ENCODE measurements at regions not wholly inside any gene's neighbourhood (a gene's known extent, or its start where the extent isn't known, plus 50 kb on each side); places are given as distances from the start of the nearest gene placed in this dataset.

DNA sequence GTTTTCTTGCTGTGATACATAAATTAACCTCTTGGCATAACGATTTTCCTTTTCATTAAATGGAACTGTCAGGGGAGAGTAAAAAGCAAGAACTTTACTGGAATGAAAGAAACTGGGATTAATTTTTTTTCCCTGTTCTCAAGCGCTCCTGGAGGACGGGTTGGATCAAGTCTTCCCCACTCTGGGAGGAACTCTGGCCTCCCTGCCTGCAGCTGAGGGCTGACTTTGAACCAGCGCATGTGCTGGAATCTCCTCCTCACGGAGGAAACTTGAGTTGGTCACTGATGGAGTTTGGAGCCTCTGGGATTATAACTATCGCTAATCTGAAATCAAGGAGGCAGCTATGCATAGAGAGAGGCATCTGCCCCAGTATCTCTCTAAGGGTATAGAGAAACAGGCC, 406.4 kb upstream of the TMEM132C start:
- no peak overlapping the region for H3K27ac ChIP-seq (ENCODE audit: poor library complexity, severe bottlenecking)
- ATAC-seq (ENCODE audit: low read depth) = no peak
- H3K36me3 ChIP-seq (ENCODE audit: low read depth) = no peaks in the 10 kb centered on the region
- DNase-seq (ENCODE audit: low spot score) = no peak
- peaks cover 1% of the 10 kb centered on the region for H3K9me3 ChIP-seq (ENCODE audit: severe bottlenecking)
- H3K4me3 ChIP-seq (ENCODE audit: severe bottlenecking) = no peak overlapping the region
- no peaks in the 10 kb centered on the region for H3K27me3 ChIP-seq (ENCODE audit: insufficient read depth, poor library complexity, severe bottlenecking)
- TF ChIP-seq, protein P1, sequence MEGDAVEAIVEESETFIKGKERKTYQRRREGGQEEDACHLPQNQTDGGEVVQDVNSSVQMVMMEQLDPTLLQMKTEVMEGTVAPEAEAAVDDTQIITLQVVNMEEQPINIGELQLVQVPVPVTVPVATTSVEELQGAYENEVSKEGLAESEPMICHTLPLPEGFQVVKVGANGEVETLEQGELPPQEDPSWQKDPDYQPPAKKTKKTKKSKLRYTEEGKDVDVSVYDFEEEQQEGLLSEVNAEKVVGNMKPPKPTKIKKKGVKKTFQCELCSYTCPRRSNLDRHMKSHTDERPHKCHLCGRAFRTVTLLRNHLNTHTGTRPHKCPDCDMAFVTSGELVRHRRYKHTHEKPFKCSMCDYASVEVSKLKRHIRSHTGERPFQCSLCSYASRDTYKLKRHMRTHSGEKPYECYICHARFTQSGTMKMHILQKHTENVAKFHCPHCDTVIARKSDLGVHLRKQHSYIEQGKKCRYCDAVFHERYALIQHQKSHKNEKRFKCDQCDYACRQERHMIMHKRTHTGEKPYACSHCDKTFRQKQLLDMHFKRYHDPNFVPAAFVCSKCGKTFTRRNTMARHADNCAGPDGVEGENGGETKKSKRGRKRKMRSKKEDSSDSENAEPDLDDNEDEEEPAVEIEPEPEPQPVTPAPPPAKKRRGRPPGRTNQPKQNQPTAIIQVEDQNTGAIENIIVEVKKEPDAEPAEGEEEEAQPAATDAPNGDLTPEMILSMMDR (IDR thresholded peaks at IDR 0.05; ENCODE audit: poor library complexity, severe bottlenecking) = no peak
- no peaks in the 10 kb centered on the region for H3K4me1 ChIP-seq (ENCODE audit: insufficient read depth, poor library complexity, severe bottlenecking)

DNA sequence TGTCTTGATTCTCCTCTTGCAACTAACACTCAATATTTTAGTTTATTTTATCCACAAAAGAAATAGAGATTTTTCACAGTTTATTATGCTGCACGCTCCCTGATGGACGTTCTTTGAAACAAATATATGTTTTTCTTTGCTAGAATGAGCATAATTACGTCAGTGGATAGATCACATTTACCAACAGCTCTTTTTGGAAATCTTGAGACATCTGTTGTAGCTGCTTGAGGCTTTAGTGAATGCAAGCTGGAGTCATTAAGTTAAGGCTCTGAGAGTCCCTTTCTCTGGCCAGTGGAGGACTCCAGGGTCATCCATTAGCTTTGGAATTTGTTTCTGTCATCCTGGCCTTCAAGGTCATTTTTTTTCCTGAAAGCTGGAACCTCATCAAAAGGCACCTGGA, 405.6 kb upstream of the TMEM132C start:
- no peak overlapping the region for H3K27ac ChIP-seq (ENCODE audit: poor library complexity, severe bottlenecking)
- DNase-seq (ENCODE audit: low spot score) = no peak
- ATAC-seq (ENCODE audit: low read depth) = no peak
- H3K36me3 ChIP-seq (ENCODE audit: low read depth) = no peaks in the 10 kb centered on the region
- TF ChIP-seq, protein P1 (IDR thresholded peaks at IDR 0.05; ENCODE audit: poor library complexity, severe bottlenecking) = no peak
- peaks cover 1% of the 10 kb centered on the region for H3K9me3 ChIP-seq (ENCODE audit: severe bottlenecking)
- no peaks in the 10 kb centered on the region for H3K27me3 ChIP-seq (ENCODE audit: insufficient read depth, poor library complexity, severe bottlenecking)
- H3K4me1 ChIP-seq (ENCODE audit: insufficient read depth, poor library complexity, severe bottlenecking) = no peaks in the 10 kb centered on the region
- H3K4me3 ChIP-seq (ENCODE audit: severe bottlenecking) = no peak overlapping the region

DNA sequence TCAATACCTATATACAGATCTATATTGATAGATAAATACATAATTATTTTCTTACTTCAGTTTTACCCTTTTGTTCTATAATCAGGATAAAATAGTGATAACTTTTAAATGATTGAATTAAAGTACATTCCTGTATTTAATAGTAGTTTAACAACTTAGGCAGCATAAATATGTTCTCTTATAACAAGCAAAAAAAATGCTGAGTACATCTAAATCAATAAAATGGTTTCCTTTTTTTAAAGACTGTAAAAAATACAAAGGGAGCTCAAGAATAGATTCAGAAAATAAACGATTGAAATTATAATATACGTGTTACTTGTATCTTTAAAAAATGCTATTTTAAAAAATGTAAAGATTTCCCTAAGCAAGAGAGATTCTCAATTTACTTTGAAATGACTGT, 393.7 kb upstream of the TMEM132C start:
- TF ChIP-seq, protein P1 (IDR thresholded peaks at IDR 0.05; ENCODE audit: poor library complexity, severe bottlenecking) = no peak
- ATAC-seq (ENCODE audit: low read depth) = no peak
- H3K36me3 ChIP-seq (ENCODE audit: low read depth) = no peaks in the 10 kb centered on the region
- H3K9me3 ChIP-seq (ENCODE audit: severe bottlenecking) = no peaks in the 10 kb centered on the region
- H3K4me3 ChIP-seq (ENCODE audit: severe bottlenecking) = no peak overlapping the region
- no peak overlapping the region for H3K27ac ChIP-seq (ENCODE audit: poor library complexity, severe bottlenecking)
- no peaks in the 10 kb centered on the region for H3K27me3 ChIP-seq (ENCODE audit: insufficient read depth, poor library complexity, severe bottlenecking)
- DNase-seq (ENCODE audit: low spot score) = no peak
- no peaks in the 10 kb centered on the region for H3K4me1 ChIP-seq (ENCODE audit: insufficient read depth, poor library complexity, severe bottlenecking)

DNA sequence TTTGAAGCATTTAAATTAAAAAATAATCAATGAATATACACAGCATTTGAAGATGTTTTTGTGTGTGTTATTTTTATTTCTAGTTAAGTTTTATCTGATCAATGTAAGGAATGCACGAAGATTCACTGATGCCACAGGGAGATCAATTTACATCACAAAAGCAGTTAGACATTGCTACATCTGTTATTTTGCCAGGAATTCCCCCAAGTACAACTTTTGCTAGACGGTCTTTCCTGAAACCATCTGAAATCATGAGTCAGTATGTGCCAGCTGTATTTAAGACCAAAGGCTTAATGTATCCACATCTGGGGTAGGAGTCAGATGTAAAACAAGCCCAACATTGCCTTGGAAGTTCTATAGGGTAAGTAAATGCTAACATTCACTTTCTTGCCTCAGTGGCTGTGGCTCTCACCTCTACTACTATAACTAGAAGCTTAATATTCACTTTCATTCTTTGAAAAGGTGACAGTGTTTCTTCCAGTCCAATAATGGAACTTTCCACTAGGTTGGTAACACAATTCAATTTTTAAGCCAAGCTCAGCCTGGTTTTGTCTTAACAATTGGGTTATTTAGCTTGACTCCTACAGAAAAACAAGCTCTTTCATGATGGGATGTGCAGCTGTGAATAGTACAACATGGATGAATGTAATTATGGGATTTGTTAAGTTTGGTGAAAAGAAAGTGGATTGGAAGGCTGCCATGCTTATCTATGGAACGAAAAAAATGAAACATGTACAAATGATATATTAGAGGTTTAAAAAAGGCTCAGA, 385.4 kb upstream of the TMEM132C start:
- Histone ChIP-seq H3K4me3 (ENCODE audit: severe bottlenecking) (no peak overlapping the region), H3K36me3 (ENCODE audit: low read depth) (no peaks in the 10 kb centered on the region), H3K27ac (ENCODE audit: poor library complexity, severe bottlenecking) (no peak overlapping the region), H3K27me3 (ENCODE audit: insufficient read depth, poor library complexity, severe bottlenecking) (no peaks in the 10 kb centered on the region), H3K9me3 (ENCODE audit: severe bottlenecking) (no peaks in the 10 kb centered on the region), H3K4me1 (ENCODE audit: insufficient read depth, poor library complexity, severe bottlenecking) (no peaks in the 10 kb centered on the region)
- ATAC-seq (ENCODE audit: low read depth) (no peak), DNase-seq (ENCODE audit: low spot score) (no peak)
- TF ChIP-seq, protein P1 (IDR thresholded peaks at IDR 0.05; ENCODE audit: poor library complexity, severe bottlenecking) = no peak

DNA sequence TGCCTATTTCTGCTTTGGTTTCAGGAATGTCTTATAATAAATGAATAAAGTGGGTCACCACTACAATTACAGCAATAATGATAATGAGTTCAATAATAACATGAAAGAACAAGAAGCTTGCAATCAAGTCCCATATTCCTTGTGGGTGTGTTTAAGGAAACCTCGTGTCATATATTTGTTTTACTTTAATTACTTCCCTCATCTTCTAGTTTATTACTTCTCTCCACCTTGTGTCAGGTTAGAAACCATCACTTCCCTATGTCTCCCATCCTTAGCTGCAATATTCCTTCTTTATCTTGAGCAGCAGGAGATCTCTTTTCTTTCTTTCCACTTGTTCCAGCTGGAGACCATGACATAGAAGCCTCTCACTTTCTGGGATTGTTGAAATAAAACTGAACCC, 384.0 kb upstream of the TMEM132C start:
- no peak for ATAC-seq (ENCODE audit: low read depth)
- Histone ChIP-seq H3K4me3 (ENCODE audit: severe bottlenecking) (no peak overlapping the region), H3K36me3 (ENCODE audit: low read depth) (no peaks in the 10 kb centered on the region), H3K4me1 (ENCODE audit: insufficient read depth, poor library complexity, severe bottlenecking) (no peaks in the 10 kb centered on the region), H3K9me3 (ENCODE audit: severe bottlenecking) (no peaks in the 10 kb centered on the region), H3K27me3 (ENCODE audit: insufficient read depth, poor library complexity, severe bottlenecking) (no peaks in the 10 kb centered on the region), H3K27ac (ENCODE audit: poor library complexity, severe bottlenecking) (no peak overlapping the region)
- no peak for DNase-seq (ENCODE audit: low spot score)
- TF ChIP-seq, protein P1 (IDR thresholded peaks at IDR 0.05; ENCODE audit: poor library complexity, severe bottlenecking) = no peak
